GM12891 (cell line): ENCODE measurements at regions not wholly inside any gene's neighbourhood (a gene's known extent, or its start where the extent isn't known, plus 50 kb on each side); places are given as distances from the start of the nearest gene placed in this dataset.

Experiments
- POLR2A ChIP-seq: IDR thresholded peaks from 2 replicates; pipeline ENCODE4 v1.6.1; 2011; ENCODE audit warnings: low read depth, low read length, control low read depth
- POLR2AphosphoS5 ChIP-seq: IDR thresholded peaks from 2 replicates; pipeline ENCODE4 v1.6.1; 2011; ENCODE audit warnings: low read depth, low read length, control low read depth

DNA sequence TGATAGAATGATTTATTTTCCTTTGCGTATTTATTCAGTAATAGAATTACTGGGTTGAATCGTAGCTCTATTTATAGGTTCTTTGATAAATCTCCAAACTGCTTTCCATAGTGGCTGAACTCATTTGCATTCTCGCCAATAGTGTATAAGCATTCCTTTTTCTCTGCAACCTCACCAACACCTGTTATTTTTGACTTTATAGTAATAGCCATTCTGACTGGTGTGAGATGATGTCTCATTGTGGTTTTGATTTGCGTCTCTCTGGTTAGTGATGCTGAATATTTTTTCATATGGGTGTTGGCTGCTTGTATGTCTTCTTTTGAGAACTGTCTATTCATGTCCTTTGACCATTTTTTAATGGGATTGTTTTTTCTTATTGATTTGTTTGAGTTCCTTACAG, 160.7 kb downstream of the MID1IP1 start:
- no peak for TF ChIP-seq POLR2AphosphoS5
- TF ChIP-seq POLR2A, result no peak
